H1 (cell line): ENCODE measurements at regions not wholly inside any gene's neighbourhood (a gene's known extent, or its start where the extent isn't known, plus 50 kb on each side); places are given as distances from the start of the nearest gene placed in this dataset.

Experiments used
- CTCF ChIA-PET: fragments of 300-600 bp; sonication (Branson Sonifier 250); formaldehyde crosslinking; loops from one replicate; lab custom pipeline; 2021; ENCODE audit not compliant: partially characterized antibody; lab: Charles Lee
- POLR2A ChIA-PET: fragments of 300-600 bp; sonication (Branson Sonifier 250); formaldehyde crosslinking; loops from one replicate; lab custom pipeline; 2021; ENCODE audit warnings: inconsistent platforms; ENCODE audit not compliant: partially characterized antibody; lab: Charles Lee
- DNase-seq, 2 experiments: peaks; one replicate each; pipeline versions ENCODE4 v3.0.0 to v3.0.0-alpha.2; 2010 to 2022; ENCODE audit warnings: low spot score in 2 of 2, low read depth in 1 of 2, mixed read lengths in 1 of 2
- FAIRE-seq: peaks from 2 replicates; lab custom pipeline; 2011; peaks lifted over from hg19 to GRCh38; lab: Jason Lieb, UNC
- H2AFZ ChIP-seq: 2 replicates; pipeline ENCODE4 v1.8.1; 2012; ENCODE audit warnings: low read length, inconsistent platforms
- H2AK5ac ChIP-seq: 2 replicates; pipeline ENCODE4 v1.6.1; 2013; ENCODE audit warnings: low read depth, low read length
- H2BK120ac ChIP-seq: replicated peaks from 2 replicates; pipeline ENCODE3; 2013; ENCODE audit warnings: low read depth, low read length, inconsistent platforms
- H2BK12ac ChIP-seq: 2 replicates; pipeline ENCODE4 v1.6.1; 2013; ENCODE audit warnings: low read depth, low read length
- H2BK15ac ChIP-seq: 2 replicates; pipeline ENCODE4 v1.6.1; 2013; ENCODE audit warnings: low read length
- H2BK20ac ChIP-seq: 2 replicates; pipeline ENCODE4 v1.6.1; 2013; ENCODE audit warnings: low read length
- H2BK5ac ChIP-seq: 2 replicates; pipeline ENCODE4 v1.6.1; 2013; ENCODE audit warnings: low read depth, low read length
- H3K14ac ChIP-seq: 2 replicates; pipeline ENCODE4 v1.6.1; 2013; ENCODE audit warnings: inconsistent platforms; ENCODE audit not compliant: insufficient read length
- H3K18ac ChIP-seq: 2 replicates; pipeline ENCODE4 v1.6.1; 2013; ENCODE audit warnings: low read length; ENCODE audit errors: extremely low read depth
- H3K23ac ChIP-seq: 2 replicates; pipeline ENCODE4 v1.6.1; 2013; ENCODE audit warnings: inconsistent platforms; ENCODE audit not compliant: insufficient read length
- H3K23me2 ChIP-seq: 2 replicates; pipeline ENCODE4 v1.6.1; 2013; ENCODE audit warnings: low read depth, low read length
- H3K27ac ChIP-seq: 2 replicates; pipeline ENCODE4 v1.6.1; 2011; ENCODE audit warnings: low read depth, low read length, inconsistent platforms
- H3K27me3 ChIP-seq, 4 experiments: replicated peaks in 1 of 4; 1 replicate in 1 of 4; 2 replicates in 3 of 4; pipeline versions ENCODE4 v1.6.1 to v1.8.1; 2011 to 2013; ENCODE audit warnings: low read length in 3 of 4, mild to moderate bottlenecking in 3 of 4, inconsistent platforms in 2 of 4, mixed read lengths in 2 of 4, moderate library complexity in 1 of 4; ENCODE audit not compliant: control insufficient read depth in 3 of 4, insufficient read depth in 3 of 4; ENCODE audit errors: extremely low read depth in 1 of 4
- H3K36me3 ChIP-seq, 4 experiments: 2 replicates each; pipeline versions ENCODE4 v1.6.1 to v1.8.1; 2011 to 2013; ENCODE audit warnings: mild to moderate bottlenecking in 4 of 4, low read length in 3 of 4, moderate library complexity in 2 of 4, control low read depth in 1 of 4, inconsistent platforms in 1 of 4; ENCODE audit not compliant: insufficient read depth in 4 of 4, control insufficient read depth in 2 of 4
- H3K4ac ChIP-seq: replicated peaks from 2 replicates; pipeline ENCODE3; 2013; ENCODE audit warnings: low read length, low read depth, mixed read lengths, inconsistent platforms; ENCODE audit not compliant: insufficient read length
- H3K4me1 ChIP-seq, 4 experiments: replicated peaks in 1 of 4; 1 replicate in 1 of 4; 2 replicates in 3 of 4; pipeline versions ENCODE4 v1.6.1 to v1.8.1; 2011 to 2013; ENCODE audit warnings: low read length in 3 of 4, inconsistent platforms in 2 of 4, mixed read lengths in 1 of 4; ENCODE audit not compliant: insufficient read depth in 4 of 4, control insufficient read depth in 3 of 4
- H3K4me2 ChIP-seq, 2 experiments: 2 replicates each; pipeline versions ENCODE4 v1.6.1 to v1.8.1; 2011 to 2013; ENCODE audit warnings: low read depth in 2 of 2, low read length in 2 of 2, control low read depth in 1 of 2, inconsistent platforms in 1 of 2, mild to moderate bottlenecking in 1 of 2; ENCODE audit not compliant: insufficient read depth in 1 of 2
- H3K4me3 ChIP-seq, 4 experiments: fragments of 200-600, 300-600 bp in 1 of 4; sonication (generic), shearing (Covaris generic), sonication (Bioruptor Twin) in 1 of 4; 2 replicates each; pipeline versions ENCODE4 v1.5.1 to v1.8.1; 2011 to 2016; ENCODE audit warnings: low read length in 4 of 4, low read depth in 3 of 4, control low read depth in 2 of 4, inconsistent platforms in 2 of 4, mild to moderate bottlenecking in 2 of 4, mixed read lengths in 1 of 4, moderate library complexity in 1 of 4; ENCODE audit not compliant: insufficient read depth in 2 of 4; ENCODE audit errors: extremely low read depth in 1 of 4
- H3K56ac ChIP-seq: replicated peaks from 2 replicates; pipeline ENCODE3; 2013; ENCODE audit warnings: low read depth, mild to moderate bottlenecking, mixed read lengths, low read length, inconsistent platforms; ENCODE audit not compliant: insufficient read length
- H3K79me1 ChIP-seq: 2 replicates; pipeline ENCODE4 v1.6.1; 2013; ENCODE audit warnings: low read depth, low read length, control low read depth
- H3K79me2 ChIP-seq, 2 experiments: 2 replicates each; pipeline versions ENCODE4 v1.6.1 to v1.8.1; 2012 to 2013; ENCODE audit warnings: low read length in 2 of 2, mild to moderate bottlenecking in 2 of 2, inconsistent platforms in 1 of 2; ENCODE audit not compliant: insufficient read depth in 2 of 2, control insufficient read depth in 1 of 2
- H3K9ac ChIP-seq, 4 experiments: replicated peaks in 1 of 4; 1 replicate in 1 of 4; 2 replicates in 3 of 4; pipeline versions ENCODE4 v1.6.1 to v1.8.1; 2011 to 2013; ENCODE audit warnings: low read depth in 3 of 4, low read length in 3 of 4, control low read depth in 2 of 4, mild to moderate bottlenecking in 2 of 4, moderate library complexity in 2 of 4, inconsistent platforms in 1 of 4; ENCODE audit errors: extremely low read depth in 1 of 4
- H3K9me3 ChIP-seq, 2 experiments: 2 replicates each; pipeline versions ENCODE4 v1.6.1 to v1.8.1; 2012 to 2013; ENCODE audit warnings: mild to moderate bottlenecking in 2 of 2, moderate library complexity in 2 of 2, control low read depth in 1 of 2, inconsistent platforms in 1 of 2, low read depth in 1 of 2, low read length in 1 of 2, mixed read lengths in 1 of 2; ENCODE audit not compliant: insufficient read depth in 2 of 2
- H4K20me1 ChIP-seq, 2 experiments: replicated peaks in 1 of 2; 2 replicates each; pipeline versions ENCODE3 to v1.8.1; 2011 to 2013; ENCODE audit warnings: inconsistent platforms in 2 of 2, low read length in 2 of 2, mild to moderate bottlenecking in 1 of 2; ENCODE audit not compliant: insufficient read depth in 2 of 2, control insufficient read depth in 1 of 2
- H4K5ac ChIP-seq: 2 replicates; pipeline ENCODE4 v1.6.1; 2013; ENCODE audit warnings: low read length, low read depth, mixed read lengths, inconsistent platforms; ENCODE audit not compliant: insufficient read length
- H4K8ac ChIP-seq: 2 replicates; pipeline ENCODE4 v1.8.0; 2013; ENCODE audit warnings: mild to moderate bottlenecking, moderate library complexity, low read length, inconsistent platforms; ENCODE audit not compliant: insufficient read depth; ENCODE audit errors: extremely low read depth
- H4K91ac ChIP-seq: replicated peaks from 2 replicates; pipeline ENCODE3; 2013; ENCODE audit warnings: low read length, mixed read lengths, inconsistent platforms; ENCODE audit not compliant: insufficient read length
- ASH2L ChIP-seq: fragments of 200-600, 300-600 bp; sonication (generic); IDR thresholded peaks from one replicate; pipeline ENCODE4 v1.7.1; 2017; ENCODE audit warnings: low read length
- CHD1 ChIP-seq: IDR thresholded peaks from 2 replicates; pipeline ENCODE4 v1.6.1; 2012; ENCODE audit warnings: low read depth, low read length, improper control_type of control experiment
- EGR1 ChIP-seq: IDR thresholded peaks from 2 replicates; pipeline ENCODE4 v1.6.1; 2011; ENCODE audit warnings: low read depth, low read length, borderline replicate concordance
- EP300 ChIP-seq, 2 experiments: IDR thresholded peaks; 1 replicate in 1 of 2; 2 replicates in 1 of 2; pipeline ENCODE4 v1.6.1; 2011 to 2012; ENCODE audit warnings: low read depth in 2 of 2, low read length in 2 of 2, mild to moderate bottlenecking in 2 of 2, borderline replicate concordance in 1 of 2, inconsistent platforms in 1 of 2, moderate library complexity in 1 of 2
- EZH2 ChIP-seq: fragments of 200-600 bp; sonication (generic); IDR thresholded peaks from 2 replicates; pipeline ENCODE4 v1.7.1; 2012; ENCODE audit warnings: low read depth, mild to moderate bottlenecking, moderate library complexity, low read length, inconsistent platforms; ENCODE audit not compliant: severe bottlenecking
- FOSL1 ChIP-seq: IDR thresholded peaks from 2 replicates; pipeline ENCODE4 v1.6.1; 2011; ENCODE audit warnings: mild to moderate bottlenecking, low read depth, low read length, moderate library complexity; ENCODE audit not compliant: insufficient read depth
- MAFK ChIP-seq: IDR thresholded peaks from 2 replicates; pipeline ENCODE4 v1.6.1; 2012; ENCODE audit warnings: low read depth, mild to moderate bottlenecking, improper control_type of control experiment, low read length
- MAX ChIP-seq: IDR thresholded peaks from 2 replicates; pipeline ENCODE4 v1.6.1; 2012; ENCODE audit warnings: inconsistent platforms
- NRF1 ChIP-seq: IDR thresholded peaks from 2 replicates; pipeline ENCODE4 v1.6.1; 2011; ENCODE audit warnings: mild to moderate bottlenecking, low read depth, low read length, improper control_type of control experiment
- SAP30 ChIP-seq: fragments of 300-600 bp; sonication (generic); IDR thresholded peaks from 2 replicates; pipeline ENCODE4 v1.7.1; 2012; ENCODE audit warnings: low read length, moderate library complexity, mild to moderate bottlenecking, inconsistent platforms; ENCODE audit not compliant: insufficient read depth, insufficient replicate concordance
- SIRT6 ChIP-seq: IDR thresholded peaks from one replicate; pipeline ENCODE4 v1.7.1; 2012; ENCODE audit warnings: low read length, inconsistent platforms
- SP4 ChIP-seq: IDR thresholded peaks from 2 replicates; pipeline ENCODE4 v1.6.1; 2012; ENCODE audit warnings: low read length, inconsistent platforms
- TAF7 ChIP-seq: optimal IDR thresholded peaks from 2 replicates; pipeline ENCODE3; 2011; ENCODE audit warnings: low read depth, mild to moderate bottlenecking, inconsistent platforms, low read length, moderate library complexity, borderline replicate concordance
- USF2 ChIP-seq: IDR thresholded peaks from 2 replicates; pipeline ENCODE4 v1.6.1; 2011; ENCODE audit warnings: low read length, improper control_type of control experiment
- WGBS, 2 experiments: shearing (Covaris generic) in 1 of 2; methylation state at CpG; one replicate each; pipeline versions ENCODE4 v1.1.6 to v1.1.7; 2013 to 2015; ENCODE audit warnings: low lambda C conversion rate in 2 of 2, mixed read lengths in 2 of 2, inconsistent platforms in 1 of 2, low coverage in 1 of 2, missing lambda C conversion rate in 1 of 2; ENCODE audit not compliant: insufficient replicate concordance in 2 of 2, insufficient coverage in 1 of 2, insufficient read length in 1 of 2; ENCODE audit errors: extremely low coverage in 1 of 2, missing lambda C conversion rate in 1 of 2; 5-methylcytosine and 5-hydroxymethylcytosine counted together

- no peak for DNase-seq
- Histone ChIP-seq H4K20me1 (no peaks in the 10 kb centered on the region), H3K4me2 (no peak overlapping the region), H3K79me1 (no peaks in the 10 kb centered on the region), H2BK20ac (no peak overlapping the region), H3K27me3 (no peaks in the 10 kb centered on the region), H3K4ac (no peak overlapping the region), H2BK120ac (no peak overlapping the region), H3K56ac (no peak overlapping the region), H3K27ac (no peak overlapping the region), H3K18ac (no peak overlapping the region), H3K23ac (no peak overlapping the region), H3K14ac (no peak overlapping the region), H3K9me3 (no peaks in the 10 kb centered on the region), H2BK5ac (no peak overlapping the region), H3K23me2 (no peaks in the 10 kb centered on the region), H4K91ac (no peak overlapping the region), H3K79me2 (no peaks in the 10 kb centered on the region), H4K5ac (no peak overlapping the region), H2AFZ (no peak overlapping the region), H2BK15ac (no peak overlapping the region), H3K9ac (no peak overlapping the region), H3K36me3 (no peaks in the 10 kb centered on the region), H3K4me3 (no peak overlapping the region), H4K8ac (no peak overlapping the region), H2AK5ac (no peak overlapping the region), H3K4me1 (peaks cover 0 to 4% (median 0%) of the 10 kb centered on the region in 4 experiments; a peak in 1 of 7 replicates), H2BK12ac (no peak overlapping the region)
- 90% methylated on average over 2 of the region's 2 CpGs; no CpG with 5 or more reads in 1 of the 2 experiments for WGBS, 2 experiments
- no peak for FAIRE-seq
- CTCF ChIA-PET = no interaction called here
- POLR2A ChIA-PET = no interaction called here
- TF ChIP-seq EZH2 = no peak
- no peak for TF ChIP-seq MAX
- no peak for TF ChIP-seq EGR1
- TF ChIP-seq TAF7 = no peak
- TF ChIP-seq ASH2L = no peak
- TF ChIP-seq EP300 (IDR thresholded peaks at IDR 0.05; ENCODE audit: borderline replicate concordance in 1 of 2, low read depth in 2 of 2, low read length in 2 of 2) = no peak
- TF ChIP-seq SIRT6 = no peak
- TF ChIP-seq SAP30 = no peak
- TF ChIP-seq CHD1 = no peak
- no peak for TF ChIP-seq USF2
- no peak for TF ChIP-seq FOSL1
- no peak for TF ChIP-seq NRF1
- TF ChIP-seq SP4 = no peak
- no peak for TF ChIP-seq MAFK
These were observed 203.8 kb downstream of the MZT1 start for GRCh38 chr13:72523593-72523992.
